ENCODE measurements at regions not wholly inside any gene's neighbourhood (a gene's known extent, or its start where the extent isn't known, plus 50 kb on each side); places are given as distances from the start of the nearest gene placed in this dataset.

GRCh38 chr11:81907996-81908395 lies 825.7 kb downstream of the FAM181B start:
- TF ChIP-seq POLR2AphosphoS2 (IDR thresholded peaks at IDR 0.05; ENCODE audit: low read depth, low read length) (no peak), FOS (IDR thresholded peaks at IDR 0.05; ENCODE audit: borderline replicate concordance, extremely low read depth, insufficient read length) (no peak), CEBPB (IDR thresholded peaks at IDR 0.05; ENCODE audit: borderline replicate concordance in 1 of 2, low read depth in 2 of 2, low read length in 2 of 2) (no peak), MXI1 (IDR thresholded peaks at IDR 0.05; ENCODE audit: low read depth, low read length) (no peak), JUND (IDR thresholded peaks at IDR 0.05; ENCODE audit: low read depth, low read length) (no peak), ZNF687 (IDR thresholded peaks at IDR 0.05) (no peak), CTCF (IDR thresholded peaks at IDR 0.05 in 2 of 3, conservative IDR thresholded peaks at IDR 0.05 in 1 of 3; ENCODE audit: control insufficient read depth in 2 of 3, extremely low read depth in 1 of 3, insufficient read depth in 1 of 3, low read depth in 3 of 3, low read length in 3 of 3) (no peak), ZNF274 (IDR thresholded peaks at IDR 0.05; ENCODE audit: insufficient read depth, insufficient read length) (no peak)
- TF ChIP-seq, protein P1, sequence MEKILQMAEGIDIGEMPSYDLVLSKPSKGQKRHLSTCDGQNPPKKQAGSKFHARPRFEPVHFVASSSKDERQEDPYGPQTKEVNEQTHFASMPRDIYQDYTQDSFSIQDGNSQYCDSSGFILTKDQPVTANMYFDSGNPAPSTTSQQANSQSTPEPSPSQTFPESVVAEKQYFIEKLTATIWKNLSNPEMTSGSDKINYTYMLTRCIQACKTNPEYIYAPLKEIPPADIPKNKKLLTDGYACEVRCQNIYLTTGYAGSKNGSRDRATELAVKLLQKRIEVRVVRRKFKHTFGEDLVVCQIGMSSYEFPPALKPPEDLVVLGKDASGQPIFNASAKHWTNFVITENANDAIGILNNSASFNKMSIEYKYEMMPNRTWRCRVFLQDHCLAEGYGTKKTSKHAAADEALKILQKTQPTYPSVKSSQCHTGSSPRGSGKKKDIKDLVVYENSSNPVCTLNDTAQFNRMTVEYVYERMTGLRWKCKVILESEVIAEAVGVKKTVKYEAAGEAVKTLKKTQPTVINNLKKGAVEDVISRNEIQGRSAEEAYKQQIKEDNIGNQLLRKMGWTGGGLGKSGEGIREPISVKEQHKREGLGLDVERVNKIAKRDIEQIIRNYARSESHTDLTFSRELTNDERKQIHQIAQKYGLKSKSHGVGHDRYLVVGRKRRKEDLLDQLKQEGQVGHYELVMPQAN (conservative IDR thresholded peaks at IDR 0.05): no peak
